ENCODE measurements at regions not wholly inside any gene's neighbourhood (a gene's known extent, or its start where the extent isn't known, plus 50 kb on each side); places are given as distances from the start of the nearest gene placed in this dataset.

- no peak for DNase-seq
These were observed 251.1 kb upstream of the HTR2C start for GRCh38 chrX:114332766-114333165.

DNA sequence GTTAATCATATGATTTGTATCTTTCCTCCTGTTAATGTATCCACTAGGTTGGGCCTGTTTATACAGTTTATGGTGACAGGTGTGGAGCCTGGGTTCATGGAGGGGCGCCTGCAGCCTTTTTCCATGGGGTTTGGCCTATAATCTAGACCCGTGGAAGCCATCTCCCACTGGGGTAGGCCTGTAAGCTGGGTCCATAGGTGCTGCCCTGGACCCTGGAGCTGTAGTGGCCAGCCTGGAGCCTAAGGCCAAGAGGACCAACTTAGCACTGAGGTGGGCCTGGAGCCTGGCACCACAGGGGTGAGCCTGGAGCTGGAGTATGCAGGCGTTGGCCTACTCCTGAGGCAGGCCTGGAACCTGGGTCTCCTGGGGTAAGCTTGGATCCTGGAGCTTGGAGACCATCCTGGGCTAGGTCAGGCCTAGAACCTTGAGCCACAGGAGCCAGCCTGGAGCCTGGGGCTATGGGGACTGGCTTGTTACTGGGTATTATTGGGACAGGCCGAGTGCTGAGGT lies 249.4 kb upstream of the HTR2C start:
- no peak for DNase-seq

- no peak for DNase-seq
These were observed 245.0 kb upstream of the HTR2C start for GRCh38 chrX:114338870-114339269.

DNA sequence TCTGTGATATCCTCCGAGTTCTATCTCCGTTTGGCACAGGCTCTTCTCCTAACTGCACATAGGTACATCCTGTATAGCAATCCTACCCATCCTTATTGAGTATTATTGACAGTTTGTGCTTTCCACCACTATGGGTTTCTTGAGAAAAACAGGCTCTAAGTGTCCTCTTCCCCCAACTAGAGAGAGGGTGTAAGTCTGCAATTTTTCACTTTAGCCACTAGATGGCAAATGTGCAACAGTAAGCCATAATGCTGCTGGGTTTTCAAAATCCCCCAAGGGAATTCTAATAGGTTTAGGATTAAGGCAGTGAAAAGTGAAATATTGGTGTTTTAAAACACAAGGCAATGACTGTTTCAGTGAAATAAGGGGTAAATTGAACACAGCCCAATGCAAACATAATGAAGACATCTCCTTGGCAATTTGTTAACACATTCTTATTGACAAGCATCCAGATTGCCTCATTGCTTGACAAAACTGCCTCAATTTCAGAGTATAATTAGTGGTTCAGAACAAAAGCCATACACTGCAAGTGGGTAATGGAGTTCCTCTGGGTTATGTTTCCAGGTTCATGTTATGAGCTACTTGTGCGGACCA lies 239.0 kb upstream of the HTR2C start:
- DNase-seq = peak; percentile 27 to 63 (median 32)

GRCh38 chrX:114361076-114361725 lies 222.7 kb upstream of the HTR2C start:
- no peak for DNase-seq

- no peak for DNase-seq
These were observed 220.5 kb upstream of the HTR2C start for GRCh38 chrX:114363346-114363745.

- DNase-seq = no peak
These were observed 218.6 kb upstream of the HTR2C start for GRCh38 chrX:114365065-114365834.

- DNase-seq = no peak
These were observed 210.9 kb upstream of the HTR2C start for GRCh38 chrX:114372937-114373336.

DNA sequence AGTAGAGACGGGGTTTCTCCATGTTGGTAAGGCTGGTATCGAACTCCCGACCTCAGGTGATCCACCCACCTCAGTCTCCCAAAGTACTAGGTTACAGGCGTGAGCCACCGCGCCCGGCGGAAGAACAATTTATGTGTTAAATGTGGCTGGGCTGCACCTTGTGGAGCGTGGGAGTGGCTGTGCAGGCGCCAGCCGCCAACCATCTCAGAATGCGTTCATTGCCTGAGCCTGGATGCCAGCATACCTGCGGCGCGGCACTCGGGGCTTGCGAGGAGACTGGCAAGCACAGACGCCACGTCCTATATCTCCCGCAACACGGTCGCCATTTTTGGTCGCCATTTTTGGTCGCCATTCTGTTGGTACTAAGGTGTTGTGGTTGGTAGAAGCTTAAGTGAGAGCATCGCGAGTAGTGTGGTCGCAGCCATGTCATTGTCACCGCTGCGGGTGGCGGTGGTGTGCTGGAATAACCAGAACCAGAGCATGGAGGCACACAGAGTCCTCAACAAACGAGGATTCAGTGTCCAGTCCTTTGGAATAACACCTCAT lies 193.6 kb upstream of the HTR2C start:
- DNase-seq = no peak

All from NCI-H1417 (cell line).